Non-pigmented ciliary epithelial cell (primary cell): ENCODE measurements at regions not wholly inside any gene's neighbourhood (a gene's known extent, or its start where the extent isn't known, plus 50 kb on each side); places are given as distances from the start of the nearest gene placed in this dataset.

Experiments used
- DNase-seq: peaks from one replicate; pipeline ENCODE4 v3.0.0-alpha.2; 2010; ENCODE audit warnings: low read depth

DNA sequence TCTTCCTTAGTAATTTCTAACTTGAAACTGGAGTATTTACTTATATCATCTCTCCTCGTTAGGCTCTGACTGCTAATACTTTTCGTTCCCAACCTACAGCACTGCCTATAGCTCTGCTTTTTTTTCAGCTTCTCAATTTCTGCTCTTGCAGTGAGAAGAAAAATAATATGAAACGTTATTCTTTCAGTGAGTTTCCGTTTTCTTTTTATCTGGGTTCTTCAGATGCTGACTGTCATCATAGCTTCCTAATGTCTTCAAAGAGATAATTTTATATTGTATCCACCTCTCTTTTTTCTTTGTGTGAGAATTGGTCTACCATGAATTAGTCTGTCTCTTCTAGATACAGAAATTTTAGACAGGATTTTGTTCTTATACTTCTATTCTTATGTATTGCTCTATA is 454.9 kb downstream of the LMO7 start:
- DNase-seq, result no peak

DNA sequence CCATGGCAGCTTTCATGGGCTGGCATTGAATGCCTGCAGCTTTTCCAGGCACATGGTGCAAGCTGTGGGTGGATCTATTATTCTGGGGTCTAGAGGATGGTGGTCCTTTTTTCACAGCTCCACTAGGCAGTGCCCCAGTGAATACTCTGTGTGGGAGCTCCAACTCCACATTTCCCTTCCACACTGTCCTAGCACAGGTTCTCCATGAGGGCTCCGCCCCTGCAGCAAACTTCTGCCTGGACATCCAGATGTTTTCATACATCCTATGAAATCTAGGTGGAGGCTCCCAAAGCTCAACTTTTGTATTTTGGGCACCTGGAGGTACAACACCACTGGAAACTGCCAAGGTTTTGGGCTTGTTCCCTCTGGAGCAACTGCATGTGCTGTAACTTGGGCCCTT is 450.6 kb downstream of the LMO7 start:
- no peak for DNase-seq

- no peak for DNase-seq
Measured at GRCh38 chr13:76067850-76068249, 431.7 kb downstream of the LMO7 start.

GRCh38 chr13:76053181-76053580 is 417.1 kb downstream of the LMO7 start:
- no peak for DNase-seq

DNA sequence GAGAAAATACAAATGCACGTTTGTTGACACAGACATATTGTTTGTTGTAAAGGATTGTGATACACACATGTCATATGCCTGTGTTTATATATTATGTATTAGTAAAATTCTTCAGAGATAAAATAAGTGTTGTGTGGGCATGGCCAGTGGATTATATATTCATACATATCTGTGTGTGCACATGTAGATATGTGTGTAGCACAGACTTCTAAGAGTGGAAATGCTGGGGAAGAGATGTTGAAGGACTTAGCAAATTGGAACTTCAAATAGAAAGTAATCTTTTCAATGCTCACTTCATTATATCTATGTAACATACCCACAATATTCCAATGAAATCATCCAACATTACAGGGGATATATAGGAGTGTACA is 413.2 kb downstream of the LMO7 start:
- DNase-seq, result no peak

DNA sequence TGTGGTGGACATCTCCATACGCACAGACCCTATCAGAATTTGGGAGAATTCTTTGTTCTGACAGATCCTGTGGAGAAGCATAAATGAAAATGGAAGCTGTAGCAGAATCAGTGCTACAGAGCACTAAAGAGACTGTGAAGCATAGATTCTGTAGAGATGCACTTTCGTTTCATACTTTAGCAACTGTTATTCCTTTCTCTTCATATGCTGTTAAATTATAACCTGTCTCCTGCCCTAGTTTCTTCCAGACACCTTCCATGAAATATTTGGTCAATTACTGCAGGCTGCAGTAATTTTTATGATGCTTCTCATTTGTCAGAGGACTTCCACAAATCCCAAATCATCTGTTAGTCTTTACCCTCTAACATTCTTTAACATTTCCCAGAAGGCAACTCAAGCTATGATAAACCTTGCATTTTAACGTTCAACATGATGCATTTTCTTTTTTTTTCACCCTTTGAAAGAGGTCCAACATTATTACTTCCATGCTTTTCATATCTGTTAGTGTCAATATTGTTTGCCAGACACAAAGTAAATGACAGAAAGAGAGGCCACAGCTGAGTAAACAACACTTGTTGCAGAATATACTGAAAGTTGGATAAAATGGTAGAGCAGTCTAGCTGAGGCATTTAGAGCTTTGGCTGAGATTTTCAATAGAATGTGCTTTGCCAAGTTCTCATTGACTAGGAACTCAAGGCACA is 412.7 kb downstream of the LMO7 start:
- no peak for DNase-seq

DNA sequence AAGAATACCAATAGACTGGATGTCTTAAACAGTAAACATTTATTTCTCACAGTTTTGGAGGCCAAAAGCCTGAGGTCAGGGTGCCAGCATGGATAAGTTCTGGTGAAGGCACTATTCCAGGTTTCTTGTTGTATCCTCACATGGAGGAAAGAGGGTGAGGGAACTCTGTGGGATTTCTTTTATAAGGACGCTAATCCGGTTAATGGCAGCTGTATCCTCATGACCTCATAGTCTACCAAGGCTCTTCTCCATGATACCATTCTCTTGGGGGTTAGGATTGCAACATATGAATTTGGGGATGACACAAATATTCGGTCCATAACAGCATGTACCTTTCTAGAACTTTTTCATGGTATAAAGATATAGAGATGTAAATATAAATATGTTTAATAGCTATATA is 412.0 kb downstream of the LMO7 start:
- no peak for DNase-seq

- no peak for DNase-seq
Measured at GRCh38 chr13:76043874-76044273, 407.7 kb downstream of the LMO7 start.

- DNase-seq, result no peak
Measured at GRCh38 chr13:76038920-76039716, 403.0 kb downstream of the LMO7 start.

DNA sequence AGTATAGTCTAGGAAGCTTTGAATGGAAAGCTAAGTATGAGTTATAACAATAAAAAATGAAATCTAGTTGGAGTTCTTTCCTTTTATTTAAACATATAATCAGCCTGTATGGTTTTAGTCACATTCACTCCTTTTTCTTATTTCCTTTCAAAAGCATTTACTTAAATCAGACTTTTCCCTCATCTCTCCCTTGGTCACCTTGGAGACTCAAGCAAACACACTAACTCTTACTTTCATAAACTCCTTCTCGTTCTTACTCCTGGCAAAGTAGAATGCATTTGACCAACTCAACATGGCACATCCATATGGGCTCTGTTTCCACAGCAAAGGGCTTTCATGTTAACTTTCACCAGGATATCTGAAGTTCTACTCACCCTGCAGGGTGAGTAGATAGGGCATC is 400.0 kb downstream of the LMO7 start:
- no peak for DNase-seq

- DNase-seq, result no peak
Measured at GRCh38 chr13:76035711-76036110, 399.6 kb downstream of the LMO7 start.

DNA sequence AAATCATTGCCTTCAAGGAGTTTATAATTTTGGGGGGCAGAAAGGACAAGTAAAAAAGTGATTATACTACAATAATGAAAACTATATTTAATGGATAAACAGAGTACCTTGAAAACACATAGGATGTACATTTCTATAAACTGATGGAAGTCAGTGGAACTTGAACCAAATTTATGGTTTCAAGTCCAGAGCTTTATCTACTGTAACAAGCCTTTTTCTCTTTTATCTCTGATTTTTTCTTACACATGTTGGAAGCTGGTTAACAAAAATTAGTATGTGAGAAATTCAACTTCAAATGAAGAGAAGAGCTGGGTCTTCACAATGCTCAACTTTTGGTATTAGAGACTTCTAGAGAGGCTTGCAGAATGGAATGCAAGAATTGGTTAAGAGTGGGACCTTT is 393.6 kb downstream of the LMO7 start:
- no peak for DNase-seq

GRCh38 chr13:76029088-76029487 is 393.0 kb downstream of the LMO7 start:
- DNase-seq, result no peak

GRCh38 chr13:76027131-76027530 is 391.0 kb downstream of the LMO7 start:
- DNase-seq, result no peak

DNA sequence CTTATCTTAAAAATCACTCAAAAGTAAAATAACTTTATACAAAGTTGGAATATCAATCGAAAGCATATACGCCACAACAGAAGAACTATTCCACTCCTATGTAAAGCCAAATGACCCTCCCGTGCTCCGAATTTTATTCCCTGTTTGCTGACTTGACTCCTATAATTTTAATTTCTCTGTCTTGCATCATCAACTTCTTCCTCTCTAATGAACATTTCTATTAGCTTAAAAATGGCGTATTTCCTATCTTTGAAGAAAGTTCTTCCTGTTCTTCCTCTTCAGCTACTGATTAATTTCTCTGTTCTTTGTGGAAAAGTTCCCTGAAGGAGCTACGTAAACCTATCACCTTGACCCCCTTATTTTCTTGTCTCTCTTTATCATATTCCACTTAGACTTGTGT is 389.3 kb downstream of the LMO7 start:
- DNase-seq, result no peak

GRCh38 chr13:76024151-76024550 is 388.0 kb downstream of the LMO7 start:
- DNase-seq, result no peak

- DNase-seq, result no peak
Measured at GRCh38 chr13:76023652-76024051, 387.5 kb downstream of the LMO7 start.

DNA sequence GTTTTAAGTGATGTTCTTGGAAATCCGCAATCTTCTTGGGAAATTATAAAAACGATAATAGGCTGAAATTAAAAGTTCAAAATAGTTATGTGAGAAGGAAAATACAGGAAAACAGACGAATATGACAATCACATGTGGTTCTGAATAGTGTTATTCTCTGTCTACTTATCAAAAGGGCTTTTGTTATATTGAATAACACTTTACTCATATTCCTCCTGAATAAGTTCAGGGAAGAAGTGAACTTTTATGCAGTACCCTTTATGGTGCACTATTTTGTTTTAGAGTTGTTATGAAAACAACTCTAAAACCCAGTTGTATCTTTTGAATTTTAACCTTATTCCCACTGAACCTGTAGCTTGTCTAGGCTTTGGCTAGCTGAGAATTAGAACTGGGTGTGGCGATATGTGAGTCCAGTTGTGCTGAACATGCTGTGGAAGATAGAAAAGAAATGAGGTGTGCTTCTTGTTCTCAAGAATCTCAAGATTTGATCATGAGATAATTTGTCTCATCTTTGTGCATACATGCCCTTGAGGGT is 384.4 kb downstream of the LMO7 start:
- DNase-seq, result no peak

- no peak for DNase-seq
Measured at GRCh38 chr13:76019421-76020044, 383.4 kb downstream of the LMO7 start.

DNA sequence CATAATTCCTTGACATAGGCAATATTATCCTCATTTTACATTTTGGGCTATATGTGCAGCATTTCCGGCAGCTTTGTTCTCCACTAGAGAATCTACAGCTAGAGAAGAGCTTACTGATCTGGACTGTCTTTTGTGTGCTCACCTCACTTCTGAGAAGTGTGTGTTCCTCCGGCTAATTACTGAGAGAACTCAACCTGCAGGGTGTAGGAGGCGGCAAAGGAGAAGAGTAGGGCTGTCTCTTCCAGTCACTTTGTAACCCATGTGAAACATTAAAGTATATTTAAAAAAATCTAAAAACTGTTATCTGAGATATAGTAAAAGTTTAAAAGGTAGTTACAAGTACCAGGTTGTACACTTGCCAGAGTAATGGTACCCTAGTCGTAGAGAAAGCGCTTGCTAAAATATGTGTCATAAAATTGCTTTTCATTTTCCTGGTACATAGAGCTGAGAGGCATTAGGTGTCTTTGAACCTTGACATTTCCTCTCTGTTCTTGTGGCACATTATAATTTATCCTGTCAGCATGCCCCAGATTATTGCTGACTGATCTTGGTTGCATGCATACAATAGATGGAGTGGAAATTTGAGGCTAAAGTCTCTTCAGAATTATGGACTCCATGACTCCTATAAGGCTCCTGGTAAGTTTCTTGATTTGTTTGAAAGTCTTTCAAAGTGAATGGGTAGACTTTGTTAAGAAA is 381.9 kb downstream of the LMO7 start:
- no peak for DNase-seq

DNA sequence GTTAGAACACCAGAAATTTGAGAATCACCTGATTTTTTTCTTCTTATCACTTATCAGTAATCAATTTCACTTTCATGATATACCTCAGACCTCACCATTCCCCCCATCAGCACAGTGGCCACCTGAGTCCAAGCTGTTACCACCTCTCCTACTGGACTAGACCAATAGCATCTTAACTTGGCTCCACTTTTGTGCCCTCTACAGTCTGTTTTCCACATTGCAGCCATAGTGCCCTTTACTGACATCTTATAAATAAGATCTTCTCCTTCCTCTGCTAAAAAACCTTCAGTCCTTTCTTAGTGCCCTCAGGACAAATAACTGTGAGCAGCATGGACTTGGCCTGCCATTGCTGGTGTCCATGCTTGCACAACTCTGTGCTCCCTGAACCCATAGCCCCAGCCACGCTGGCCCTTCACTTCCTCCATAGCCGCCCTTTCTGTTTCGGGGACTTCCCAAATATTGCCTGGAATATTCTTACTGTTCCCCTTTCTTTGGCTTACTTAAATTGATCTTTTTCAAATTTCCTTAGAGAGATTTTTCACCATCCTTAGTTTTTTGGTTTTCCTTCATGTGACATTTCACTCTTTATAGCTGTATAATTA is 380.8 kb downstream of the LMO7 start:
- DNase-seq, result no peak
